ENCODE measurements at regions not wholly inside any gene's neighbourhood (a gene's known extent, or its start where the extent isn't known, plus 50 kb on each side); places are given as distances from the start of the nearest gene placed in this dataset.

GRCh38 chr2:120961396-120961795, 225.7 kb downstream of the GLI2 start (continued):
- TF ChIP-seq HMGXB4 (CRISPR knock-in tag; IDR thresholded peaks at IDR 0.05) (no peak), JAZF1 (CRISPR knock-in tag; IDR thresholded peaks at IDR 0.05) (no peak), ZNF232 (CRISPR knock-in tag; IDR thresholded peaks at IDR 0.05) (no peak), ZNF423 (CRISPR knock-in tag; IDR thresholded peaks at IDR 0.05) (no peak), AR (CRISPR knock-in tag; IDR thresholded peaks at IDR 0.05) (no peak), ZNF416 (CRISPR knock-in tag; IDR thresholded peaks at IDR 0.05) (no peak), ELF4 (CRISPR knock-in tag; IDR thresholded peaks at IDR 0.05; ENCODE audit: low read depth) (no peak), TP53 (CRISPR knock-in tag; IDR thresholded peaks at IDR 0.05) (no peak)

GRCh38 chr2:120963997-120964705, 228.5 kb downstream of the GLI2 start:
- CTCF ChIA-PET = interaction anchor here (1.1 to 1.3 kb wide), 2 partner anchors 116 to 269 kb away, joined by 3 read pairs; no protein-coding TSS in a partner anchor
- no peak overlapping the region for H3K4me3 Mint-ChIP-seq
- no peak for TF ChIP-seq ZNF512 (CRISPR knock-in tag; IDR thresholded peaks at IDR 0.05; ENCODE audit: borderline replicate concordance)
- no peak for TF ChIP-seq E2F5 (CRISPR knock-in tag; IDR thresholded peaks at IDR 0.05)
- no peak for TF ChIP-seq IRF1 (CRISPR knock-in tag; IDR thresholded peaks at IDR 0.05)
- TF ChIP-seq ELF4 (CRISPR knock-in tag; IDR thresholded peaks at IDR 0.05; ENCODE audit: low read depth) = no peak
- no peak for TF ChIP-seq JAZF1 (CRISPR knock-in tag; IDR thresholded peaks at IDR 0.05)
- TF ChIP-seq PRDM15 (CRISPR knock-in tag; IDR thresholded peaks at IDR 0.05) = no peak
- TF ChIP-seq ATF2 (CRISPR knock-in tag; IDR thresholded peaks at IDR 0.05; ENCODE audit: borderline replicate concordance, low read depth) = no peak
- H3K36me3 Mint-ChIP-seq = peaks cover 6% of the 10 kb centered on the region
- no peak overlapping the region for H3K27ac Mint-ChIP-seq
- H3K4me1 Mint-ChIP-seq = 0 out of 2 replicates have a peak, but pooled peaks cover 8% of the 10 kb centered on the region
- no peak for ATAC-seq
- H3K9me3 Mint-ChIP-seq = no peaks in the 10 kb centered on the region
- POLR2A ChIA-PET = no interaction called here
- H3K27me3 Mint-ChIP-seq (ENCODE audit: low read depth) = no peaks in the 10 kb centered on the region
- no peak for DNase-seq (ENCODE audit: low spot score)
